ENCODE measurements at regions not wholly inside any gene's neighbourhood (a gene's known extent, or its start where the extent isn't known, plus 50 kb on each side); places are given as distances from the start of the nearest gene placed in this dataset.

DNA sequence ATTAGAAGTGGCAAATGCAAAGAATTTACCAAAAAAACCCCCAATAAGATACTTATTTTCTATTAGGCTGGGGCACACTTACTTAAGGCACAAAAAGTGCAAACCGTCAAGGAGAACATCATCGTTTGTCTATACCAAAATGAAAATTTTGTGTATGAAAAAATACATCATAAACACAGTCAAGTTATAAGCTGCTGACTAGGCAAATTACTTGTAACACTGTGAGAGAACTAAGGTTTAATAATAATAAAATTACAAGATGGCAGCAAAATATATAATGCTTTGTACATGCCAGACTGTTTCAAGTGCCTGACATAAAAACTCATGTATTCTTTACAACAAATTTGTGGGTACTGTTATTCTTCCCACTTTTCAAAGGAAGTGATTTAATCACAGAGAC is 297.2 kb upstream of the CRBN start:
- 95 to 97% methylated on average over 2 of the region's 2 CpGs for WGBS, 2 donors
- no peak overlapping the region for H3K4me3 ChIP-seq (replicated peaks in 1 of 3)
- intact Hi-C loops (cut with DNase I) = no loop called here

DNA sequence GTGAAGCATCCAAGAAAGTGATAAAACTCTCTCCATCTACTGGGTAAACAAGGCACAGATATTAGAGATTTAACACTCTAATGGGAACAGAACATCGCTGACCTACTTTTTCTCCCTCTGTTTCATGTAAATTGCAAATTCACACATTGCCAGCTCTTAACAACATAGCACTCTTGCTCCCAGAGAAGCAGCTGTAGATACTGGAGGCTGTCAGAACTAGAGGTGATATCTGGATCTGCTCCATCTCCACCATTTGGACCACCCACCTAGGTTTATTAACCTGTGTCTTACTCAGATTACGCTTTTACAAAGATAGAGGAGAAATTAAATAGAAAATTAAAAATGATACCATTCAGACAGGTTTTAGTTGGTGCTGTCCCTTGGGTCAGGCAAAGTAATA is 289.1 kb upstream of the CRBN start:
- Histone ChIP-seq H3K27me3 (no peaks in the 10 kb centered on the region), H3K4me1 (no peaks in the 10 kb centered on the region), H3K27ac (no peak overlapping the region), H3K36me3 (no peaks in the 10 kb centered on the region), H3K4me3 (replicated peaks in 1 of 3) (no peak overlapping the region), H3K9me3 (no peaks in the 10 kb centered on the region)
- DNase-seq = no peak
- 91 to 96% methylated on average over 2 of the region's 2 CpGs for WGBS, 2 donors
- TF ChIP-seq, protein P1, sequence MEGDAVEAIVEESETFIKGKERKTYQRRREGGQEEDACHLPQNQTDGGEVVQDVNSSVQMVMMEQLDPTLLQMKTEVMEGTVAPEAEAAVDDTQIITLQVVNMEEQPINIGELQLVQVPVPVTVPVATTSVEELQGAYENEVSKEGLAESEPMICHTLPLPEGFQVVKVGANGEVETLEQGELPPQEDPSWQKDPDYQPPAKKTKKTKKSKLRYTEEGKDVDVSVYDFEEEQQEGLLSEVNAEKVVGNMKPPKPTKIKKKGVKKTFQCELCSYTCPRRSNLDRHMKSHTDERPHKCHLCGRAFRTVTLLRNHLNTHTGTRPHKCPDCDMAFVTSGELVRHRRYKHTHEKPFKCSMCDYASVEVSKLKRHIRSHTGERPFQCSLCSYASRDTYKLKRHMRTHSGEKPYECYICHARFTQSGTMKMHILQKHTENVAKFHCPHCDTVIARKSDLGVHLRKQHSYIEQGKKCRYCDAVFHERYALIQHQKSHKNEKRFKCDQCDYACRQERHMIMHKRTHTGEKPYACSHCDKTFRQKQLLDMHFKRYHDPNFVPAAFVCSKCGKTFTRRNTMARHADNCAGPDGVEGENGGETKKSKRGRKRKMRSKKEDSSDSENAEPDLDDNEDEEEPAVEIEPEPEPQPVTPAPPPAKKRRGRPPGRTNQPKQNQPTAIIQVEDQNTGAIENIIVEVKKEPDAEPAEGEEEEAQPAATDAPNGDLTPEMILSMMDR (IDR thresholded peaks at IDR 0.05) = no peak
- TF ChIP-seq POLR2A (IDR thresholded peaks at IDR 0.05) = no peak
- intact Hi-C loops (cut with DNase I) = no loop called here

More for the DNA sequence above, 297.2 kb upstream of the CRBN start:
- DNase-seq = no peak
- TF ChIP-seq, protein P1 (IDR thresholded peaks at IDR 0.05) = no peak
- no peak for TF ChIP-seq POLR2A (IDR thresholded peaks at IDR 0.05)
- H3K4me1 ChIP-seq = no peaks in the 10 kb centered on the region
- no peaks in the 10 kb centered on the region for H3K27me3 ChIP-seq
- no peaks in the 10 kb centered on the region for H3K36me3 ChIP-seq
- no peak overlapping the region for H3K27ac ChIP-seq
- no peaks in the 10 kb centered on the region for H3K9me3 ChIP-seq

DNA sequence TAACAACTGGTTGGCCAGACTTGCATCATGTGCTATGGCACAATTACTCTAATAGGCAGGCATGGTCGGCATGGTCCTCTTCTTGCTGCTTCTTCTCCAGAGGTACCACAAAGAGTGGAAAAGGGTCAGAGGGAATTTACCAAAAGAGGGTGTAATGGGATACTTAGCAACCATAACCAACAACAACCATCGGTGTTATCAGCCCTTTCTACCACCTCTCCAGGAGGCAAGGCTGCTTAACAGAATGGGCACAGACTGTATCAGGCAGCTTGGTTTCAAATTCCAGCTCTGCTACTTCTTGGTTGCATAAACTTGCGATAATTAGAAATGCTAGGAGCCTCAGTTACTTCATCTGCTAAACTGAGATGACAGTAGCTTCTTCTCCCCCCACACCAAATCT is 284.6 kb upstream of the CRBN start:
- Histone ChIP-seq H3K36me3 (no peaks in the 10 kb centered on the region), H3K4me1 (no peaks in the 10 kb centered on the region), H3K27me3 (no peaks in the 10 kb centered on the region), H3K27ac (no peak overlapping the region), H3K4me3 (replicated peaks in 1 of 3) (no peak overlapping the region), H3K9me3 (no peaks in the 10 kb centered on the region)
- intact Hi-C loops (cut with DNase I) = no loop called here
- no peak for DNase-seq
- 51 to 58% methylated on average over 3 of the region's 3 CpGs for WGBS, 2 donors
- no peak for TF ChIP-seq POLR2A (IDR thresholded peaks at IDR 0.05)
- TF ChIP-seq, protein P1 (IDR thresholded peaks at IDR 0.05) = no peak

DNA sequence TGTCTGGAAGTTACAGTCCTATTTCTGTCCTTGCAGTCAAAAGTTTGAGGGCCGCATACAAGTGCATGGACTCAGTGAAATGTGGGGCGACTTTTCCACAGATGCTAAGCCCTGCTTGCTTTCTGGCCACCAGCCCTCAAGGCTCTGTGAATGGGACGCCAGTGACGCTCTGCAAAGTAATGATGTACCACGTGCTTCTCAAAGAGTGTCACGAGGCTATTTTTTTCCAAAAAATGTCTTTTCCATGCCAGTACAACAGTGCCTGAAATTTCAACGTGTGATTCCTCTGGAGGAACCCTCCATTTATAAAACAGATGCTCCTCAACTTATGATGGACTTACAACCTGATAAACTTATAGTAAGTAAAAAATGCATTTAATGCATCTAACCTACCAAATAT is 281.8 kb upstream of the CRBN start:
- no peaks in the 10 kb centered on the region for H3K4me1 ChIP-seq
- intact Hi-C loops (cut with DNase I) = no loop called here
- H3K36me3 ChIP-seq = no peaks in the 10 kb centered on the region
- H3K4me3 ChIP-seq (replicated peaks in 1 of 3) = no peak overlapping the region
- no peak for DNase-seq
- no peak for TF ChIP-seq POLR2A (IDR thresholded peaks at IDR 0.05)
- TF ChIP-seq, protein P1 (IDR thresholded peaks at IDR 0.05) = no peak
- H3K9me3 ChIP-seq = no peaks in the 10 kb centered on the region
- H3K27me3 ChIP-seq = no peaks in the 10 kb centered on the region
- no peak overlapping the region for H3K27ac ChIP-seq
- 91 to 92% methylated on average over 7 of the region's 7 CpGs for WGBS, 2 donors

GRCh38 chr3:3448468-3448867 is 269.0 kb upstream of the CRBN start:
- intact Hi-C loops (cut with DNase I) = no loop called here
- 91 to 98% methylated on average over 2 of the region's 2 CpGs for WGBS, 2 donors
- TF ChIP-seq, protein P1 (IDR thresholded peaks at IDR 0.05) = no peak
- TF ChIP-seq POLR2A (IDR thresholded peaks at IDR 0.05) = no peak
- Histone ChIP-seq H3K27ac (no peak overlapping the region), H3K36me3 (no peaks in the 10 kb centered on the region), H3K4me3 (replicated peaks in 1 of 3) (no peak overlapping the region), H3K4me1 (peaks cover 0 to 3% of the 10 kb centered on the region in 2 donors), H3K27me3 (no peaks in the 10 kb centered on the region), H3K9me3 (no peaks in the 10 kb centered on the region)
- DNase-seq = no peak
